GM18861 (cell line): ENCODE measurements at regions not wholly inside any gene's neighbourhood (a gene's known extent, or its start where the extent isn't known, plus 50 kb on each side); places are given as distances from the start of the nearest gene placed in this dataset.

ENCODE experiments used
- ATAC-seq: cut with Tn5 transposase; IDR thresholded peaks from one replicate; pipeline ENCODE4 v1.9.1; 2021; ENCODE audit not compliant: unreplicated experiment

DNA sequence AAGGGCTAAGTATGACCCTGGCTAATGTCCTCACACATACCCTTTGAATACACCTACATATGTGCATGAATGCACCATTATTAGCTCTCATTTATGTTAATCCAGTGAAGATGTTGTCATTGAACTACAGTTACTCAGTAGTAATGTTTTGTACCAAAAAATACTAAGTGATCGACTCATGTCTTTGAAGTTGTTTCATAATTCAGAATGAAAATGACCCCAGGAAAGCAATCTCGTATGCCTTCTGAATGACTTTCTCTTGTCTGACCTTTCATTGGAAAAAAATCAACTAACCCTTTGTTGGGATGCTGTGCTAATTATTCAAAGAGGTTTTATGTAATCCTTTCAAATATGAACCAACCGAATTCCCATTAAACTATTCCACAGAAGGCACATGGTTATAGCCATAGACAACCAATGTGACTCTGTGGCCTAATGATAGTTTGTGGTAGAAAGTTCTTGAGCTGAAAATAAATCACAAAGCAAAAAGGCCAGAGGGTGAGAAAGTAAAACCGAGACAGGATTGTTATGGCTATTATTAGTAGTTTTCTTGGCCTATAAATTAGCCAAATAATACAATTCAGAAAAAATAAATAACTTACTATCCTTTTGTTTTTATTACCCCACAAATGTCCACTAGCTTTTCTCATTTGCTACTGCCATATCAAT, 86.8 kb upstream of the STARD13 start:
- no peak for ATAC-seq

DNA sequence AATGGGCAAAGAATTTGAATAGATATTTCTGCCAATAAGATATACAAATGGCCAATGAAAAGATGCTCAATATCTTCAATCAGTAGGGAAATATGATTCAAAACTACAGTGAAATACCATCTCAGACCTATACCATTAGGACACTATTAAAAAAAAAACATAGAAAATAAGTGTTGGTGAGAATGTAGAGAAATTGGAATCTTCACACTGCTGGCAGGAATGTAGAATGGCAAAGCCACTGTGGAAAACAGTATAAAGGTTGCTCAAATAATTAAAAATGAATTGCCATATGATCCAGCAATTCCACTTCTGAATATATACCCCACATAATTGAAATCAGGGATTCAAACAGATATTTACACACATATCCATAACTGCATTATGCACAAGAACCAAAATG, 88.1 kb upstream of the STARD13 start:
- no peak for ATAC-seq

GRCh38 chr13:33375421-33375820, 89.9 kb upstream of the STARD13 start:
- ATAC-seq: no peak

GRCh38 chr13:33376212-33376611, 90.7 kb upstream of the STARD13 start:
- no peak for ATAC-seq

- ATAC-seq: no peak
Observed at GRCh38 chr13:33377411-33377810, 91.9 kb upstream of the STARD13 start.

- no peak for ATAC-seq
Observed at GRCh38 chr13:33377825-33378224, 92.3 kb upstream of the STARD13 start.

DNA sequence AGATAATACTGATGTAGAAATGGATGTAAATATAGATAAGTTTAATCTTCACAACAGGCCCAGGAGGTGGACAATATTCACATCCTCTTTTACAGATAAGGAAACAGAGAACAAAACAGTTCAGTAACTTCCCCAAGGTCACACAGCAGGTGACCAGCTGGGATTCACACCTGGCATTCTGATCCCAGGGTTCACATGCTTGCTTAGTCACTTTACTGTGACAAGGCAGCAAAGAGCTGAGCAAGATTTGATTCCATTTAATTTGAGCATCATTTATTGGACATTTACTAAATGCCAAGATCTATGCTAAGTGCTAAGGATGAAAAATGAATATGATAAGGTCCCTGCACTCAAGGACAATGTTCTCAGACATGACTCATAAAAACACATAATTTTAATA, 94.1 kb upstream of the STARD13 start:
- ATAC-seq: no peak

GRCh38 chr13:33380487-33381079, 95.0 kb upstream of the STARD13 start:
- ATAC-seq: no peak

DNA sequence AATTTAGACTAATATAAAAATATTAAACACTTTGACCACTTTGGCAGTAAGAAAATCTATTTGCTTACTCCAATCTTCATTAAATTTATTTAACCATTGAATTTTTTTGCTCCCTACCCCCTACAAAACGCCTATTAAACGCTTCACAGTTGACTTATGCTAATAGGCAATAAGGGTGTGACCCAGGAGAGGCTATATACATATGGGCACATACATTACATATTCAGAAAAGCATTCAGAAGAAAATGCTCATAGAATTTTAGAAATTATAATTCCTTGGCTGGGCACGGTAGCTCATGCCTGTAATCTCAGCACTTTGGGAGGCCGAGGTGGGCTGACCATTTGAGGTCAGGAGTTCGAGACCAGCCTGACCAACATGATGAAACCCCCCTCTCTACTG, 95.6 kb upstream of the STARD13 start:
- ATAC-seq: no peak

GRCh38 chr13:33381906-33382305, 96.4 kb upstream of the STARD13 start:
- ATAC-seq: no peak

GRCh38 chr13:33383724-33384577, 98.4 kb upstream of the STARD13 start:
- ATAC-seq: no peak

DNA sequence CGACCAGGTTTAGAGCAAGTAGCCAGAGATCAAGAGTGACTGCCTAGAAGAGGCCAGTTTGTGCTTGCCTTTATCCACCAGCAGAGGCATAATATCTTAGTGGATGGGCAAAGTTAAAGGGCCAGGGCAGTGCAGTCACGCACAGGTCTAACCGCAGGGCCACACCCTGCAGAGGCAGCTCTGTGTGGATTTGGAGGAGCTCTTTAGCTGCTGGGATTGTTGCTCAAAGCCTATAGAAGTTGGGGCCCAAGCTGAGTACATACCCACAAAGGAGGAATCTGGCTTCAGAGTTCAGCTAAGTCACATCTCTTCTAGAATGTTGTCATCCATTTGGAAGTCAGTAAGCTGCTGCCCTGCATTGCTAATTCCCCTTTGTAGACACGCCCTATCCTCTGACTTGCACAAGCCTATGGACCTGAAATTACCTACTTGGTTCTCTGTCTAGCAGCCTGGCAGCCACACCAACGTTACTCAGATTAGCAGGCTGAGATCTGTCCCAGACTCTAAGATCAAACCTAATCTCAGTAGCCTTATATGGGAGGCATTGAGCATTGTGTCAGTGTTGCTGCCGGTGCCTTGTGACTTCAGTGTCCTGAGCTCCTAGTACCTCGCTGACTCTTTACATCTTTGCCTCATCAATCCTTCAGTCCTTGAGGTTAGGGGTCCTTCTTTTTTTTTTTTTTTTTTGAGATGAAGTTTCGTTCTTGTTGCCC, 102.9 kb upstream of the STARD13 start:
- no peak for ATAC-seq

GRCh38 chr13:33392794-33393405, 107.3 kb upstream of the STARD13 start:
- no peak for ATAC-seq

DNA sequence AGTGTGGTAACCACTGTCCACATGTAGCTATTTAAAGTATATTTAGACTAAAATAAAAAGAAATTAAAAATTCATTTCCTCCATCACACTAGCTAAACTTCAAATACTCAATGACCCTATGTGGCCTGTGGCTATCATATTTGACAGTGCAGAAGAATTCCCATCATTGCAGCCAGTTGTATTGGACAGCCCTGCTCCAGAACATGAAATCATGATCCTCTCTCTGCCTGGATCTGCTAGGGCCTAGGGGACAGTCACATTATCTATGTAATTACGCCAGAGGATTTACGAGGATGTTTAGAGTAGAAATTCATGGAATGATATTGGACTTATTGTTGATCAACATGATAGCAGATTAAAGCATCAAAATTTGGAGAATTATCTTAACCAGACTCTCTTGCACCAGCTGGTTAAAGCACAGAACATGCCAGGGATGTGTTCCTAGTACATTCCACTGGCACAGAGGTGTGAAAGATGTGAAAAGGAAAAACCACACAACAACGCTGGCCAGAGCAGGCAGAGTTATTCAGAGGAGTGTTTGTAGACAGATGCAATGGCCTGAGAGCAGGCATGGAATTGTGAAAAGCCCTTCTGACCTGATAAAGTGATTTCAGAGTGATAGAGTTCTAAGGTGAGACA, 108.9 kb upstream of the STARD13 start:
- no peak for ATAC-seq

- ATAC-seq: no peak
Observed at GRCh38 chr13:33401238-33401637, 115.7 kb upstream of the STARD13 start.

- no peak for ATAC-seq
Observed at GRCh38 chr13:33402975-33403374, 117.4 kb upstream of the STARD13 start.

GRCh38 chr13:33403807-33404362, 118.3 kb upstream of the STARD13 start:
- no peak for ATAC-seq

- no peak for ATAC-seq
Observed at GRCh38 chr13:33405371-33405770, 119.8 kb upstream of the STARD13 start.

DNA sequence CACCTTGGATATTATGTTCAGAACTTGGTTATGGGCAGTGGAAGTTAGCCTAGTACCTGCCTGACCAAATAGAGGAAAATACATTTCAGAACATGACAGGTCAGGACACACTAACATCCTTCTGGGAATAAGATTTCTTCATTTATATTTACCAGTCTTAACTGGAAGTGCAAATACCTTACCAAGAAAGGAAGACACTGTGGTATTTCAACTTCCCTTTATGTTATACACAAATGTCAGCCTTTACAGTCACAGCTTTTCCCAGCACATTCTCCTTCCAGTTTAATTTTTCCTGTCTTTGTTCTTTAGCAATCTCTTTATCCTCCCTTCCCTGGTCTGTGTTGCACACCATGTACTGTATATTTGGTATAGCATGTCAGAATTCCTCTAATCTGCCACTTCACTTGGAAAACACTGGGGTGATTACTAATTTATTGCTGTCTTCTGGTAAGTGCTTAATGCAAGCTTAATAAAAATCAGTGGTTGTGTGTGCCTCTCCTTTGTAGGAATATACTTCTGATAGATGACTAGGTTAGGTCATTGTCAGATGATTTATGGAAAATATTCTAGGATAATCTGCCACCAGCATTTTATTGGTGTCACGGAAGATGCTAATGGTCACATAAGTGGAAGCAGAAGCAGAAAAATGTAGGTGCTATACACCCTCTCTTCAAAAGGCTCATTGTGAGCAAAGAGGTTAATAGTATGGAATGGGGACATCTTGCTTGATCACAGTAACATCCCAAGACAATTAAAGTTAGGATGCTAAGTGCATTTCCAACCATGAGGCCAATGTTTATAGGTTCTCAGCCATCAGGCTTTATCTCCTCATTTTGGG, 124.3 kb upstream of the STARD13 start:
- ATAC-seq: no peak
